NCI-H1436 treated with DMSO at 0.1 percent for 48 hours (cell line): ENCODE measurements at regions not wholly inside any gene's neighbourhood (a gene's known extent, or its start where the extent isn't known, plus 50 kb on each side); places are given as distances from the start of the nearest gene placed in this dataset.

Source experiments
- DNase-seq: peaks from one replicate; lab custom pipeline; 2025; lab: John Stamatoyannopoulos, UW

- no peak for DNase-seq
Measured at GRCh38 chr12:91240386-91241095, 57.9 kb upstream of the DCN start.

GRCh38 chr12:91239481-91239880 lies 56.9 kb upstream of the DCN start:
- DNase-seq, result no peak
